ENCODE measurements at regions not wholly inside any gene's neighbourhood (a gene's known extent, or its start where the extent isn't known, plus 50 kb on each side); places are given as distances from the start of the nearest gene placed in this dataset.

DNA sequence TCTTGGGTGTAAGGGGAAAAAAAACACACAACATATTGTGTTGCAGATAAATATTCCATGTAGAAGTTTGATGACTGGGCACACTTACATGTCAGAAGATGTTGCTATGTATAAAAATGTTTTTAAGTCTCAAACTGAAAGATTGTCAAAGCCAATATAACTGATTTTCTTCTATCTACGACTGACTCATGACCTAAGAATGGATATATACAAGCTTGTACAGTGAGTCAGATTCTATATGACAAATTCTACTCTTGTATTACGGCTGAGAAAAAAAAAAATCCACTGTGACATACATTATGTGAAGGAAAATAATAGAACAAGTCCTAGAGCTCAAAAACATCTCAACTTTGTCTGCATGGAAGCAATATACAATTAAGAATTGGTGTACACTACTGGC lies 343.0 kb upstream of the PCDH15 start:
- Mint-ChIP-seq H3K27me3 (ENCODE audit: low read depth) (no peaks in the 10 kb centered on the region), H3K36me3 (ENCODE audit: insufficient read depth in 2 of 2) (no peaks in the 10 kb centered on the region), H3K4me1 (ENCODE audit: low read depth) (no peaks in the 10 kb centered on the region), H3K9me3 (peaks cover 2 to 5% of the 10 kb centered on the region in 2 donors), H3K4me3 (no peak overlapping the region), H3K27ac (no peak overlapping the region)
- ATAC-seq (replicated peaks in 1 of 2) (no peak), DNase-seq (no peak)

- H3K4me1 Mint-ChIP-seq (ENCODE audit: low read depth), result no peaks in the 10 kb centered on the region
- no peak for ATAC-seq (replicated peaks in 1 of 2)
- H3K27ac Mint-ChIP-seq, result no peak overlapping the region
- DNase-seq, result no peak
- no peaks in the 10 kb centered on the region for H3K36me3 Mint-ChIP-seq (ENCODE audit: insufficient read depth in 2 of 2)
- no peaks in the 10 kb centered on the region for H3K27me3 Mint-ChIP-seq (ENCODE audit: low read depth)
- H3K9me3 Mint-ChIP-seq, result peaks cover 0 to 5% of the 10 kb centered on the region in 2 donors
- no peak overlapping the region for H3K4me3 Mint-ChIP-seq
Observed at GRCh38 chr10:55141892-55142291, 340.9 kb upstream of the PCDH15 start.

- Mint-ChIP-seq H3K27me3 (ENCODE audit: low read depth) (no peaks in the 10 kb centered on the region), H3K4me1 (ENCODE audit: low read depth) (no peaks in the 10 kb centered on the region), H3K4me3 (no peak overlapping the region), H3K27ac (no peak overlapping the region), H3K9me3 (peaks cover 0 to 7% of the 10 kb centered on the region in 2 donors), H3K36me3 (ENCODE audit: insufficient read depth in 2 of 2) (no peaks in the 10 kb centered on the region)
- ATAC-seq (replicated peaks in 1 of 2) (no peak), DNase-seq (no peak)
Observed at GRCh38 chr10:55137063-55137462, 336.0 kb upstream of the PCDH15 start.

- no peaks in the 10 kb centered on the region for H3K36me3 Mint-ChIP-seq (ENCODE audit: insufficient read depth in 2 of 2)
- H3K4me1 Mint-ChIP-seq (ENCODE audit: low read depth), result no peaks in the 10 kb centered on the region
- no peaks in the 10 kb centered on the region for H3K27me3 Mint-ChIP-seq (ENCODE audit: low read depth)
- no peaks in the 10 kb centered on the region for H3K9me3 Mint-ChIP-seq
- H3K4me3 Mint-ChIP-seq, result no peak overlapping the region
- H3K27ac Mint-ChIP-seq, result no peak overlapping the region
- no peak for ATAC-seq (replicated peaks in 1 of 2)
- no peak for DNase-seq
Observed at GRCh38 chr10:55104738-55105137, 303.7 kb upstream of the PCDH15 start.

GRCh38 chr10:55098452-55098851 lies 297.4 kb upstream of the PCDH15 start:
- Mint-ChIP-seq H3K27ac (no peak overlapping the region), H3K9me3 (peaks cover 1 to 2% of the 10 kb centered on the region in 2 donors), H3K27me3 (ENCODE audit: low read depth) (no peaks in the 10 kb centered on the region), H3K4me1 (ENCODE audit: low read depth) (no peaks in the 10 kb centered on the region), H3K4me3 (no peak overlapping the region), H3K36me3 (ENCODE audit: insufficient read depth in 2 of 2) (no peaks in the 10 kb centered on the region)
- no peak for DNase-seq
- ATAC-seq (replicated peaks in 1 of 2), result no peak

- Mint-ChIP-seq H3K36me3 (ENCODE audit: insufficient read depth in 2 of 2) (no peaks in the 10 kb centered on the region), H3K27me3 (ENCODE audit: low read depth) (no peaks in the 10 kb centered on the region), H3K9me3 (no peaks in the 10 kb centered on the region), H3K27ac (no peak overlapping the region), H3K4me1 (ENCODE audit: low read depth) (no peaks in the 10 kb centered on the region), H3K4me3 (no peak overlapping the region)
- ATAC-seq (replicated peaks in 1 of 2) (no peak), DNase-seq (no peak)
Observed at GRCh38 chr10:55091691-55092328, 290.8 kb upstream of the PCDH15 start.

DNA sequence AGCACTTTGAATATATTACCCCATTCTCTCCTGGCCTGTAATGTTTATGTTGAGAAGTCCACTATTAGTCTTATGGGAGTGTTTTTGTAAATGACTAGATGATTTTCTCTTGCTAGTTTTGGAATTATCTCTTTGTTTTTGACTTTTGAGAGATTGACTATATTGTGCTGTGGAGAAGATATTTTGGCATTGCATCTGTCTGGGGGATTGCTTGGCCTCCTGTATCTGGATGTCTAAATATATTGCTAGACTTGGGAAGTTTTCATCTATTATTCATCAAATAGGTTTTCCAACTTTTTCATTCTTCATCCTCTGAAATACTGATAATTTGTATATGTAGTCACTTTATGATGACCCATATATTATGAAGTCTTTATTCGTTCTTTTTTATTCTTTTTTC lies 277.1 kb upstream of the PCDH15 start:
- DNase-seq (no peak), ATAC-seq (replicated peaks in 1 of 2) (no peak)
- Mint-ChIP-seq H3K27me3 (ENCODE audit: low read depth) (no peaks in the 10 kb centered on the region), H3K4me1 (ENCODE audit: low read depth) (no peaks in the 10 kb centered on the region), H3K27ac (no peak overlapping the region), H3K36me3 (ENCODE audit: insufficient read depth in 2 of 2) (peaks cover 2 to 4% of the 10 kb centered on the region in 2 donors), H3K9me3 (peaks cover 14% of the 10 kb centered on the region in 2 donors), H3K4me3 (no peak overlapping the region)

DNA sequence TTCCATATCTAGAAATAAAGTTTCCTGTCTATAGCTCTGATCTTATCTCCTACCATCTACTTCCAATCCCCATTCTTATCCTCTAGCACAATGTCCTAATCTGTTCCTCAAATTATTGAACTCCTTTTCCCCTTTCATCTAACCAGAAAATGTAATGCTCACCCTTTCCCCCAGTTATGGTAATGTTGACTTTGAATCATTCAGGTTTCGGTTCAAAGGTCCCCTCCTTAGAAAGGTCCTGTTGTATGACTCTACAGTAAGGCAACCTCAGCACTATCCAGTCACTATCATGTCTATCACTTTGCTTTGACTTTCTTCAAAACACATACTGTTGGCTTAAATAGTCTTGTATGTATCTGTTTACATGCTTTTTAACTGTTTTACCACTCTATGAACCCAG lies 264.2 kb upstream of the PCDH15 start:
- H3K4me1 Mint-ChIP-seq (ENCODE audit: low read depth), result no peaks in the 10 kb centered on the region
- H3K27ac Mint-ChIP-seq, result no peak overlapping the region
- DNase-seq, result no peak
- H3K27me3 Mint-ChIP-seq (ENCODE audit: low read depth), result no peaks in the 10 kb centered on the region
- H3K36me3 Mint-ChIP-seq (ENCODE audit: insufficient read depth in 2 of 2), result no peaks in the 10 kb centered on the region
- H3K4me3 Mint-ChIP-seq, result no peak overlapping the region
- ATAC-seq (replicated peaks in 1 of 2), result no peak
- peaks cover 6 to 10% of the 10 kb centered on the region in 2 donors for H3K9me3 Mint-ChIP-seq

GRCh38 chr10:55063811-55064210 lies 262.8 kb upstream of the PCDH15 start:
- Mint-ChIP-seq H3K27me3 (ENCODE audit: low read depth) (no peaks in the 10 kb centered on the region), H3K9me3 (peaks cover 6 to 10% of the 10 kb centered on the region in 2 donors), H3K27ac (no peak overlapping the region), H3K4me3 (no peak overlapping the region), H3K4me1 (ENCODE audit: low read depth) (no peaks in the 10 kb centered on the region), H3K36me3 (ENCODE audit: insufficient read depth in 2 of 2) (no peaks in the 10 kb centered on the region)
- ATAC-seq (replicated peaks in 1 of 2), result no peak
- DNase-seq, result no peak

DNA sequence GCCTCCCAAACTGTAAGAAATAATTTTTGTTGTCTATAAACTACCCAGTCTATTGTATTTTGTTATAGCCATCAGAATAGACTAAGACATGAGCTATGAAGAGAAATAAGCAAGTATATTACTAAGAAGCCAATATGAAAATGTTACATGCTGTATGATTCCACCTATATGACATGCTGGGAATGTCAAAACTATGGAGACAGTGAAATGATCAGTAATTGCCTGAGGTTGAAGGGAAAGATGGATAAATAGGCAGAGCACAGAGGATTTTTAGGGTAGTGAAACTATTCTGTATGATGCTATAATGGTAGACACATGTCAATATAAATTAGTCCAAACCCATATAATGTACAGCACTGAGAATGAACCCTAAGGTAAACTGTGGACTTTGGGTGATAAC lies 261.3 kb upstream of the PCDH15 start:
- H3K27ac Mint-ChIP-seq, result no peak overlapping the region
- ATAC-seq (replicated peaks in 1 of 2) (no peak), DNase-seq (no peak)
- H3K27me3 Mint-ChIP-seq (ENCODE audit: low read depth), result no peaks in the 10 kb centered on the region
- no peaks in the 10 kb centered on the region for H3K36me3 Mint-ChIP-seq (ENCODE audit: insufficient read depth in 2 of 2)
- H3K9me3 Mint-ChIP-seq, result peaks cover 8 to 9% of the 10 kb centered on the region in 2 donors
- H3K4me3 Mint-ChIP-seq, result no peak overlapping the region
- H3K4me1 Mint-ChIP-seq (ENCODE audit: low read depth), result no peaks in the 10 kb centered on the region

DNA sequence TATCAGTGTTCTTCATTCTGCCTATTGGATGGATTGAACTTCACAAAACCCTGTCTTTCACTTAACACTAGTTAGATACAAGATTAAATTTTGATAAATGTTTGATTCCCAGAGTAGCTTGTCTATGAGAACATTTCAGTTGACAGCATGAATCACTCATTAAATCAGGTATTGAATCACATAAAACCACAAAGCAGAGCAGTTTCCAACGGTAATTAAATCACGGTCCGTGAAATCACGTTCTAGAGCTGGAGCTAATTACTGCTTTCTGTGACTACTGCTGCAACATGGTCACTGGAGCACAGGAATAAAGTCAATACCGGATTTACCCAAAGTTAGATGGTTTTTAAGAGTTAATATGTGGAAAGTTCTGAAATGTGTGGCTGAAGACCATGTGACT lies 257.8 kb upstream of the PCDH15 start:
- no peak for DNase-seq
- no peak overlapping the region for H3K4me3 Mint-ChIP-seq
- H3K4me1 Mint-ChIP-seq (ENCODE audit: low read depth), result no peaks in the 10 kb centered on the region
- peaks cover 10 to 13% of the 10 kb centered on the region in 2 donors for H3K9me3 Mint-ChIP-seq
- no peaks in the 10 kb centered on the region for H3K36me3 Mint-ChIP-seq (ENCODE audit: insufficient read depth in 2 of 2)
- ATAC-seq (replicated peaks in 1 of 2), result no peak
- no peak overlapping the region for H3K27ac Mint-ChIP-seq
- no peaks in the 10 kb centered on the region for H3K27me3 Mint-ChIP-seq (ENCODE audit: low read depth)

- Mint-ChIP-seq H3K4me3 (no peak overlapping the region), H3K4me1 (ENCODE audit: low read depth) (no peaks in the 10 kb centered on the region), H3K27me3 (ENCODE audit: low read depth) (no peaks in the 10 kb centered on the region), H3K9me3 (peaks cover 5 to 9% of the 10 kb centered on the region in 2 donors), H3K27ac (no peak overlapping the region), H3K36me3 (ENCODE audit: insufficient read depth in 2 of 2) (no peaks in the 10 kb centered on the region)
- ATAC-seq (replicated peaks in 1 of 2) (no peak), DNase-seq (no peak)
Observed at GRCh38 chr10:55051515-55051914, 250.5 kb upstream of the PCDH15 start.

GRCh38 chr10:55048830-55049498 lies 247.9 kb upstream of the PCDH15 start:
- Mint-ChIP-seq H3K4me3 (no peak overlapping the region), H3K27me3 (ENCODE audit: low read depth) (no peaks in the 10 kb centered on the region), H3K4me1 (ENCODE audit: low read depth) (no peaks in the 10 kb centered on the region), H3K36me3 (ENCODE audit: insufficient read depth in 2 of 2) (no peaks in the 10 kb centered on the region), H3K27ac (no peak overlapping the region), H3K9me3 (peaks cover 0 to 1% of the 10 kb centered on the region in 2 donors)
- DNase-seq (no peak), ATAC-seq (replicated peaks in 1 of 2) (no peak)

GRCh38 chr10:55043540-55043939 lies 242.5 kb upstream of the PCDH15 start:
- Mint-ChIP-seq H3K4me3 (no peak overlapping the region), H3K9me3 (peaks cover 2% of the 10 kb centered on the region in 2 donors)

More at GRCh38 chr10:55043540-55043939, 242.5 kb upstream of the PCDH15 start:
- Mint-ChIP-seq H3K4me1 (ENCODE audit: low read depth) (no peaks in the 10 kb centered on the region), H3K27ac (no peak overlapping the region), H3K27me3 (ENCODE audit: low read depth) (no peaks in the 10 kb centered on the region), H3K36me3 (ENCODE audit: insufficient read depth in 2 of 2) (no peaks in the 10 kb centered on the region)
- DNase-seq (no peak), ATAC-seq (replicated peaks in 1 of 2) (no peak)

Data from activated T-cell treated with anti-CD3 and anti-CD28 coated beads, Interleukin-2, amount 50 U/mL, for 72 hours (primary cell).